ENCODE measurements at regions not wholly inside any gene's neighbourhood (a gene's known extent, or its start where the extent isn't known, plus 50 kb on each side); places are given as distances from the start of the nearest gene placed in this dataset.

DNA sequence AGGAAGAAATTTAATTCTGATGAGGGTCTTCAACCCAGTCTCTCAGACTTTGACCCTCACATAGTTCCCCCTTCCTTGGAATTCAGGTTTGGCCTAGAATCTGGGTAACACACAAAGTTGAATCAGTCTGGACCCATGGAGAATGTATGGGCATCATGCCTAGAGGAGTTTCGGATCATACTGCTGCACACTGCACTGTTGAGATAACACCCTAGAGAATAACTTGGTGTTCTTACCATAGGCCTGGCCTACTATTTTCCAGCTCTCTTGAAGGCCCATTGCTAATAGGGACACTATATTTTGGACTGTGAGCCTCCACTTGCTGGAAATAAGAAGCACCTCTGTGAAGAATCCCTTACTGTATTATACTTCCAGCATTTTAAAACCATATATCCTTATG is 413.5 kb downstream of the PLK2 start:
- TF ChIP-seq, protein P1, sequence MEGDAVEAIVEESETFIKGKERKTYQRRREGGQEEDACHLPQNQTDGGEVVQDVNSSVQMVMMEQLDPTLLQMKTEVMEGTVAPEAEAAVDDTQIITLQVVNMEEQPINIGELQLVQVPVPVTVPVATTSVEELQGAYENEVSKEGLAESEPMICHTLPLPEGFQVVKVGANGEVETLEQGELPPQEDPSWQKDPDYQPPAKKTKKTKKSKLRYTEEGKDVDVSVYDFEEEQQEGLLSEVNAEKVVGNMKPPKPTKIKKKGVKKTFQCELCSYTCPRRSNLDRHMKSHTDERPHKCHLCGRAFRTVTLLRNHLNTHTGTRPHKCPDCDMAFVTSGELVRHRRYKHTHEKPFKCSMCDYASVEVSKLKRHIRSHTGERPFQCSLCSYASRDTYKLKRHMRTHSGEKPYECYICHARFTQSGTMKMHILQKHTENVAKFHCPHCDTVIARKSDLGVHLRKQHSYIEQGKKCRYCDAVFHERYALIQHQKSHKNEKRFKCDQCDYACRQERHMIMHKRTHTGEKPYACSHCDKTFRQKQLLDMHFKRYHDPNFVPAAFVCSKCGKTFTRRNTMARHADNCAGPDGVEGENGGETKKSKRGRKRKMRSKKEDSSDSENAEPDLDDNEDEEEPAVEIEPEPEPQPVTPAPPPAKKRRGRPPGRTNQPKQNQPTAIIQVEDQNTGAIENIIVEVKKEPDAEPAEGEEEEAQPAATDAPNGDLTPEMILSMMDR (IDR thresholded peaks at IDR 0.05; ENCODE audit: low read depth, low read length, missing input control), result no peak
- TF ChIP-seq, protein P2, sequence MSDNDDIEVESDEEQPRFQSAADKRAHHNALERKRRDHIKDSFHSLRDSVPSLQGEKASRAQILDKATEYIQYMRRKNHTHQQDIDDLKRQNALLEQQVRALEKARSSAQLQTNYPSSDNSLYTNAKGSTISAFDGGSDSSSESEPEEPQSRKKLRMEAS (IDR thresholded peaks at IDR 0.05), result no peak
- TF ChIP-seq RAD21 (IDR thresholded peaks at IDR 0.05) (no peak), GABPA (IDR thresholded peaks at IDR 0.05 in 1 of 2, conservative IDR thresholded peaks at IDR 0.05 in 1 of 2) (no peak), YY1 (IDR thresholded peaks at IDR 0.05) (no peak), SP1 (IDR thresholded peaks at IDR 0.05) (no peak), RXRA (IDR thresholded peaks at IDR 0.05) (no peak)
- TF ChIP-seq, protein P3, sequence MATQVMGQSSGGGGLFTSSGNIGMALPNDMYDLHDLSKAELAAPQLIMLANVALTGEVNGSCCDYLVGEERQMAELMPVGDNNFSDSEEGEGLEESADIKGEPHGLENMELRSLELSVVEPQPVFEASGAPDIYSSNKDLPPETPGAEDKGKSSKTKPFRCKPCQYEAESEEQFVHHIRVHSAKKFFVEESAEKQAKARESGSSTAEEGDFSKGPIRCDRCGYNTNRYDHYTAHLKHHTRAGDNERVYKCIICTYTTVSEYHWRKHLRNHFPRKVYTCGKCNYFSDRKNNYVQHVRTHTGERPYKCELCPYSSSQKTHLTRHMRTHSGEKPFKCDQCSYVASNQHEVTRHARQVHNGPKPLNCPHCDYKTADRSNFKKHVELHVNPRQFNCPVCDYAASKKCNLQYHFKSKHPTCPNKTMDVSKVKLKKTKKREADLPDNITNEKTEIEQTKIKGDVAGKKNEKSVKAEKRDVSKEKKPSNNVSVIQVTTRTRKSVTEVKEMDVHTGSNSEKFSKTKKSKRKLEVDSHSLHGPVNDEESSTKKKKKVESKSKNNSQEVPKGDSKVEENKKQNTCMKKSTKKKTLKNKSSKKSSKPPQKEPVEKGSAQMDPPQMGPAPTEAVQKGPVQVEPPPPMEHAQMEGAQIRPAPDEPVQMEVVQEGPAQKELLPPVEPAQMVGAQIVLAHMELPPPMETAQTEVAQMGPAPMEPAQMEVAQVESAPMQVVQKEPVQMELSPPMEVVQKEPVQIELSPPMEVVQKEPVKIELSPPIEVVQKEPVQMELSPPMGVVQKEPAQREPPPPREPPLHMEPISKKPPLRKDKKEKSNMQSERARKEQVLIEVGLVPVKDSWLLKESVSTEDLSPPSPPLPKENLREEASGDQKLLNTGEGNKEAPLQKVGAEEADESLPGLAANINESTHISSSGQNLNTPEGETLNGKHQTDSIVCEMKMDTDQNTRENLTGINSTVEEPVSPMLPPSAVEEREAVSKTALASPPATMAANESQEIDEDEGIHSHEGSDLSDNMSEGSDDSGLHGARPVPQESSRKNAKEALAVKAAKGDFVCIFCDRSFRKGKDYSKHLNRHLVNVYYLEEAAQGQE (IDR thresholded peaks at IDR 0.05), result no peak
- TF ChIP-seq, protein P4, sequence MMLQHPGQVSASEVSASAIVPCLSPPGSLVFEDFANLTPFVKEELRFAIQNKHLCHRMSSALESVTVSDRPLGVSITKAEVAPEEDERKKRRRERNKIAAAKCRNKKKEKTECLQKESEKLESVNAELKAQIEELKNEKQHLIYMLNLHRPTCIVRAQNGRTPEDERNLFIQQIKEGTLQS (IDR thresholded peaks at IDR 0.05), result no peak

Data from liver (tissue), 3 donors.